GM19328 (cell line): ENCODE measurements at regions not wholly inside any gene's neighbourhood (a gene's known extent, or its start where the extent isn't known, plus 50 kb on each side); places are given as distances from the start of the nearest gene placed in this dataset.

ENCODE experiments used
- ATAC-seq: cut with Tn5 transposase; IDR thresholded peaks from one replicate; pipeline ENCODE4 v1.9.1; 2021; ENCODE audit warnings: mild to moderate bottlenecking, moderate library complexity; ENCODE audit not compliant: unreplicated experiment

- ATAC-seq: no peak
Measured at GRCh38 chr14:100381395-100382105, 58.4 kb downstream of the SLC25A47 start.

GRCh38 chr14:100382106-100382455, 58.9 kb downstream of the SLC25A47 start:
- ATAC-seq: no peak

GRCh38 chr14:100383727-100384158, 60.6 kb downstream of the SLC25A47 start:
- ATAC-seq: no peak

- no peak for ATAC-seq
Measured at GRCh38 chr14:100384277-100384676, 61.1 kb downstream of the SLC25A47 start.

- no peak for ATAC-seq
Measured at GRCh38 chr14:100384819-100385813, 62.0 kb downstream of the SLC25A47 start.

- no peak for ATAC-seq
Measured at GRCh38 chr14:100386121-100386520, 63.0 kb downstream of the SLC25A47 start.

GRCh38 chr14:100386846-100387245, 63.7 kb downstream of the SLC25A47 start:
- ATAC-seq: no peak

- no peak for ATAC-seq
Measured at GRCh38 chr14:100387450-100387849, 64.3 kb downstream of the SLC25A47 start.

- ATAC-seq: no peak
Measured at GRCh38 chr14:100388103-100389054, 65.2 kb downstream of the SLC25A47 start.

- no peak for ATAC-seq
Measured at GRCh38 chr14:100389497-100390104, 66.5 kb downstream of the SLC25A47 start.

GRCh38 chr14:100391173-100391572, 68.0 kb downstream of the SLC25A47 start:
- ATAC-seq: no peak

- ATAC-seq: no peak
Measured at GRCh38 chr14:100391724-100392123, 68.6 kb downstream of the SLC25A47 start.

- no peak for ATAC-seq
Measured at GRCh38 chr14:100392356-100392755, 69.2 kb downstream of the SLC25A47 start.

- no peak for ATAC-seq
Measured at GRCh38 chr14:100393362-100393761, 70.2 kb downstream of the SLC25A47 start.

- no peak for ATAC-seq
Measured at GRCh38 chr14:100393906-100394732, 71.0 kb downstream of the SLC25A47 start.

- ATAC-seq: no peak
Measured at GRCh38 chr14:100394886-100395672, 71.9 kb downstream of the SLC25A47 start.

- ATAC-seq: no peak
Measured at GRCh38 chr14:100396266-100396795, 73.2 kb downstream of the SLC25A47 start.

GRCh38 chr14:100397005-100397404, 73.9 kb downstream of the SLC25A47 start:
- no peak for ATAC-seq
